Muscle of leg (tissue), 3 donors: ENCODE measurements at regions not wholly inside any gene's neighbourhood (a gene's known extent, or its start where the extent isn't known, plus 50 kb on each side); places are given as distances from the start of the nearest gene placed in this dataset.

Experiments used
- DNase-seq: peaks from one replicate; pipeline ENCODE4 v3.0.0; 2013
- H3K27ac ChIP-seq: one replicate; pipeline ENCODE4 v1.5.1; 2013; ENCODE audit warnings: mild to moderate bottlenecking, low read length, control low read depth
- H3K27me3 ChIP-seq: one replicate; pipeline ENCODE4 v1.6.1; 2013; ENCODE audit warnings: low read length; ENCODE audit not compliant: control insufficient read depth, insufficient read depth
- H3K36me3 ChIP-seq: one replicate; pipeline ENCODE4 v1.6.1; 2013; ENCODE audit warnings: low read length; ENCODE audit not compliant: control insufficient read depth, insufficient read depth
- H3K4me1 ChIP-seq: one replicate; pipeline ENCODE4 v1.6.1; 2013; ENCODE audit warnings: low read length; ENCODE audit not compliant: control insufficient read depth, insufficient read depth
- H3K4me3 ChIP-seq: one replicate; pipeline ENCODE4 v1.5.1; 2013; ENCODE audit warnings: low read length, control low read depth
- H3K9me3 ChIP-seq: replicated peaks from 2 replicates; pipeline ENCODE4 v1.6.1; 2013; ENCODE audit warnings: low read depth, low read length; ENCODE audit not compliant: control insufficient read depth
- WGBS: methylation state at CpG from one replicate; pipeline ENCODE4 v1.1.5; 2013; ENCODE audit warnings: missing lambda C conversion rate; ENCODE audit not compliant: insufficient coverage; 5-methylcytosine and 5-hydroxymethylcytosine counted together

DNA sequence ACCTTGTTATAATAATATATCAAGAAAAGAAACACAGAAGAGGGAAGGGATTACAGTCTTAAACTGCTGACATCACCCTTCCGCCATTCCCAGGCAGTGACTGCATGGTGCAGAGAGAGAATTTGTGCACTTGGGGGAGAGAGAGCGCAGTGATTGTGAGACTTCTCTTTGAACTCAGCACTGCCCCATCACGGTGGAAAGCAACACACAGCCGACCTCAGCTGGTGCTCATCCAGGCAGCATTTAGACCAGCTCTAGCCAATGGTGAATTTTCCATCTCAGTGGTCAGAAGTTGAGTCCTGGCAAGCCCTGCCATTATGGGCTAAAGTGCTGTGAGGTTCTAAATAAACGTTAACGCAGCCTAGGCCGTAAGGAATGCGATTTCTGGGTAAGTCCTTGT lies 1681.5 kb downstream of the EFNB2 start:
- no peaks in the 10 kb centered on the region for H3K36me3 ChIP-seq
- DNase-seq, result no peak
- no peaks in the 10 kb centered on the region for H3K9me3 ChIP-seq
- no peak overlapping the region for H3K27ac ChIP-seq
- no peaks in the 10 kb centered on the region for H3K27me3 ChIP-seq
- H3K4me3 ChIP-seq, result no peak overlapping the region
- no peaks in the 10 kb centered on the region for H3K4me1 ChIP-seq
- WGBS, result 85% methylated on average over 6 of the region's 8 CpGs

GRCh38 chr13:104847922-104848321 lies 1687.5 kb downstream of the EFNB2 start:
- Histone ChIP-seq H3K4me3 (no peak overlapping the region), H3K27ac (no peak overlapping the region), H3K9me3 (no peaks in the 10 kb centered on the region), H3K4me1 (no peaks in the 10 kb centered on the region), H3K36me3 (no peaks in the 10 kb centered on the region), H3K27me3 (no peaks in the 10 kb centered on the region)
- 96% methylated on average over 2 of the region's 3 CpGs for WGBS
- DNase-seq, result no peak

DNA sequence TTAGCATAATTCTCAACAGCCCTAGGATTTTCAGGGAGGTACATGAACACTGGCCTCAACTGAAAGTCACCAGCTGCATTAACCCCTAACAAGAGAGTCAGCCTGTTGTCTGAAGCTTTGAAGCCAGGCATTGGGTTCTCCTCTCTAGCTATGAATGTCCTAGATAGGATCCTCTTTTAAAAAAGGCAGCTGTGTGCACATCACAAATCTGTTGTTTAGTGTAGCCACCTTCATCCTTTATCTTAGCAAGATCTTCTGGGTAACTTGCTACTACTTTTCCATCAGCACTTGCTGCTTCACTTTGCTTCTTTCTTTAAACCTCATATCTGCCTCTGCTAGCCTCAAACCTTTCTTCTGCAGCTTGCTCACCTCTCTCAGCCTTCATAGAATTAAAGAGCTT lies 1692.1 kb downstream of the EFNB2 start:
- H3K27ac ChIP-seq, result no peak overlapping the region
- no peaks in the 10 kb centered on the region for H3K36me3 ChIP-seq
- H3K4me3 ChIP-seq, result no peak overlapping the region
- DNase-seq, result no peak
- no peaks in the 10 kb centered on the region for H3K4me1 ChIP-seq
- H3K27me3 ChIP-seq, result no peaks in the 10 kb centered on the region
- no peaks in the 10 kb centered on the region for H3K9me3 ChIP-seq

DNA sequence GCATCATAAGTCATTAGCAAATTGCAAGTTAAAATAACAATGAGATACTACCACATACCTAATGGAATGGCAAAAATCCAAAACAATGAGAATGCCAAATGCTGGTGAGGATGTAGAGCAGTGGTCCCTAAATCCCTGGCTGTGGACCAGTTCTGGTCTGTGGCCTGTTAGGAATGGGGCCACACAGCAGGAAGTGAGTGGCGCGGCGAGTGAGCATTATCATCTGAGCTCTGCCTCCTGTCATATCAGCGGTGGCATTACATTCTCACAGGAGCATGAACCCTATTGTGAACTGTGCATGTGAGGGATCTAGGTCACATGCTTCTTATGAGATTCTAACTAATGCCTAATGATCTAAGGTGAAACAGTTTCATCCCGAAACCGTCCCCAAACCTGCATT lies 1694.4 kb downstream of the EFNB2 start:
- no peak overlapping the region for H3K4me3 ChIP-seq
- H3K27me3 ChIP-seq, result no peaks in the 10 kb centered on the region

GRCh38 chr13:104837756-104838155 lies 1697.7 kb downstream of the EFNB2 start:
- H3K36me3 ChIP-seq, result no peaks in the 10 kb centered on the region
- no peak for DNase-seq
- 36% methylated on average over 1 of the region's 3 CpGs for WGBS
- H3K4me3 ChIP-seq, result no peak overlapping the region
- H3K27ac ChIP-seq, result no peak overlapping the region
- no peaks in the 10 kb centered on the region for H3K4me1 ChIP-seq
- H3K9me3 ChIP-seq, result peaks cover 2% of the 10 kb centered on the region
- no peaks in the 10 kb centered on the region for H3K27me3 ChIP-seq

More for the DNA sequence above, 1694.4 kb downstream of the EFNB2 start:
- WGBS, result 93% methylated on average over 2 of the region's 6 CpGs
- Histone ChIP-seq H3K27ac (no peak overlapping the region), H3K36me3 (no peaks in the 10 kb centered on the region), H3K9me3 (peaks cover 2% of the 10 kb centered on the region), H3K4me1 (no peaks in the 10 kb centered on the region)
- no peak for DNase-seq

- H3K9me3 ChIP-seq, result peaks cover 2% of the 10 kb centered on the region
- no peaks in the 10 kb centered on the region for H3K27me3 ChIP-seq
- H3K27ac ChIP-seq, result no peak overlapping the region
- no CpG with 5 or more reads among the region's 1 CpG for WGBS
- H3K36me3 ChIP-seq, result no peaks in the 10 kb centered on the region
- no peaks in the 10 kb centered on the region for H3K4me1 ChIP-seq
- no peak for DNase-seq
- H3K4me3 ChIP-seq, result no peak overlapping the region
Measured at GRCh38 chr13:104833221-104833620, 1702.2 kb downstream of the EFNB2 start.

GRCh38 chr13:104832231-104832630 lies 1703.2 kb downstream of the EFNB2 start:
- Histone ChIP-seq H3K27me3 (no peaks in the 10 kb centered on the region), H3K4me1 (no peaks in the 10 kb centered on the region), H3K36me3 (no peaks in the 10 kb centered on the region), H3K4me3 (no peak overlapping the region), H3K27ac (no peak overlapping the region), H3K9me3 (peaks cover 2% of the 10 kb centered on the region)
- no peak for DNase-seq
- 64% methylated on average over 2 of the region's 4 CpGs for WGBS

DNA sequence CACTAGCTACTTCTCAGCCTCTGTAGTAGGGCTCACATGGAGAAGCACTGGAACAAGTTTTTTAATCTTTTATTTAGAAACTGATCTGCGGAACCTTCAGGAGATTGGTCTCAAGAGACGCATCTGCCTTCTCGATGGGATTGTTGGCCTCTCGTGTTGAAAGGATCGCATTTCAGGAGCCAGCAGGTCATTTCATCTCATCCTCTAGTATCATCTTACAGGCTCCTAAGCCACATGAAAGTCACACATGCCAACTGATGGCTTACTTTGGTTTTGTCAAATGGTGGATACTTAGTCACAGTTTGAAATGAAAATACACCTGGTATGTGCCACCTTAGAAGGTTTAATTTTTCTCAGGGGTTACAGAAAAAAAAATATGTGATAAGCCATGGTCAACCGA lies 1703.6 kb downstream of the EFNB2 start:
- DNase-seq, result peak; percentile 41
- Histone ChIP-seq H3K4me1 (no peaks in the 10 kb centered on the region), H3K9me3 (no peaks in the 10 kb centered on the region), H3K27ac (no peak overlapping the region), H3K4me3 (no peak overlapping the region), H3K27me3 (no peaks in the 10 kb centered on the region), H3K36me3 (no peaks in the 10 kb centered on the region)
- 24% methylated on average over 3 of the region's 6 CpGs for WGBS

DNA sequence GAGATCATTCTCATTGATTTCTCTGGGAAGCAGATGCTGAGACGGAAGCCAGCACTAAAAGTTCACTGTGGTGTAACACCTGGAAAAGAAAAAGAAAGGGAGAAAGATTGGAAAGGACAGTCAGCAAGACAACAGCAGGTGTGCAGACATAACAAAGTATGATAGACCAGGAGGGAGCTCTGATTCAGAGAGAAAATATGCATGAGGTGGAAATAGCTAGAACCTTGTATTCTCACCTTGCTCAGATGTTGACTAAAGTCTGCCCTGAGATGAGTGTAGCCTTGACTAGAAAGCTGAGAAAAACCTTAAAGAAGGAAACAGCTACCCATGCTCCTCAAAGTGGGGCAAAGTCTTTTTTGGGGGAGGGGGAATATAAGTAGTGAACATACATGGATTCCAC lies 1711.8 kb downstream of the EFNB2 start:
- no peaks in the 10 kb centered on the region for H3K4me1 ChIP-seq
- H3K27me3 ChIP-seq, result no peaks in the 10 kb centered on the region
- WGBS, result 82% methylated on average over 1 of the region's 1 CpG
- DNase-seq, result no peak
- no peak overlapping the region for H3K4me3 ChIP-seq
- H3K36me3 ChIP-seq, result no peaks in the 10 kb centered on the region
- H3K27ac ChIP-seq, result no peak overlapping the region
- peaks cover 2% of the 10 kb centered on the region for H3K9me3 ChIP-seq

DNA sequence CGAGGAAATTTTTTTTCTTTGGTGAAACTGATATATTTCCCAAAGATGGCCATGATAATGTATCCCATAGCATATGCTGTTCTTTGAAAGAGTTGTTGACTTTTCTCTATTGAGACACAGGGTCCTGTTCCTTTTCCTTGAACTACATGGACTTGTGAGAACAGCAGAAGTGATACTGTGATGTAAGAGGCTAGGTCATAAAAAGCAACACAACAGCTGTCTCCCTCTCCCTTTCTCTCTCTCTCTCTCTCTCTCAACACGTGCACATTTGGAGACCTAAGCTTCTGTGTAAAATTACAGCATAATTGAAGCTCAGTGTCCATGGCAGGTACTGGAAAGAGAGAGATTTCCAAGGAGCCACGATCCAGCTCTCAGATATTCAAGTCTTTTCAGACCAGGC lies 1712.4 kb downstream of the EFNB2 start:
- Histone ChIP-seq H3K9me3 (peaks cover 2% of the 10 kb centered on the region), H3K4me1 (no peaks in the 10 kb centered on the region), H3K27ac (no peak overlapping the region), H3K27me3 (no peaks in the 10 kb centered on the region), H3K36me3 (no peaks in the 10 kb centered on the region), H3K4me3 (no peak overlapping the region)
- WGBS, result no CpG with 5 or more reads among the region's 3 CpGs
- no peak for DNase-seq

GRCh38 chr13:104817271-104817670 lies 1718.2 kb downstream of the EFNB2 start:
- H3K27me3 ChIP-seq, result no peaks in the 10 kb centered on the region
- H3K27ac ChIP-seq, result peak overlapping the region; percentile 33
- no peaks in the 10 kb centered on the region for H3K36me3 ChIP-seq
- peaks cover 4% of the 10 kb centered on the region for H3K4me1 ChIP-seq
- H3K4me3 ChIP-seq, result no peak overlapping the region
- H3K9me3 ChIP-seq, result no peaks in the 10 kb centered on the region
- DNase-seq, result peak; percentile 4
- WGBS, result 83% methylated on average over 2 of the region's 4 CpGs
